A549 (cell line): ENCODE measurements at regions not wholly inside any gene's neighbourhood (a gene's known extent, or its start where the extent isn't known, plus 50 kb on each side); places are given as distances from the start of the nearest gene placed in this dataset.

Source experiments
- ATAC-seq, 2 experiments: fragments of 200-7000 bp in 1 of 2; fragments of >200 bp in 1 of 2; cut with Nextera tagmentation in 1 of 2; cut with Tn5 transposase in 1 of 2; 3 replicates each; pipeline versions ENCODE4 v1.8.0 to v1.9.1; 2018 to 2020; ENCODE audit warnings: mild to moderate bottlenecking in 1 of 2, moderate library complexity in 1 of 2
- CTCF ChIA-PET: fragments of 300-600 bp; sonication (Branson Sonifier 250); formaldehyde crosslinking; extraction: SDS; loops from one replicate; lab custom pipeline; 2021; ENCODE audit warnings: antibody characterized with exemption, inconsistent platforms; lab: Yijun Ruan, JAX
- POLR2A ChIA-PET: fragments of 350-600 bp; formaldehyde crosslinking; extraction: SDS; loops from one replicate; lab custom pipeline; 2021; ENCODE audit warnings: antibody characterized with exemption, inconsistent platforms; lab: Yijun Ruan, JAX
- DNase-seq, 2 experiments: peaks; one replicate each; pipeline versions ENCODE4 v3.0.0 to v3.0.0-alpha.2; 2011 to 2016; ENCODE audit warnings: low read depth in 1 of 2, low spot score in 1 of 2
- FAIRE-seq: peaks from 2 replicates; lab custom pipeline; 2011; peaks lifted over from hg19 to GRCh38; lab: Jason Lieb, UNC
- H3K27ac ChIP-seq, 2 experiments: fragments of >200 bp; sonication (Bioruptor Twin); formaldehyde crosslinking; 3 replicates each; pipeline ENCODE4 v1.5.1; 2016 to 2017
- H3K4me1 ChIP-seq: fragments of >200 bp; sonication (Bioruptor Twin); formaldehyde crosslinking; 3 replicates; pipeline ENCODE4 v1.6.1; 2016
- H3K4me2 ChIP-seq: fragments of >200 bp; sonication (Bioruptor Twin); formaldehyde crosslinking; 3 replicates; pipeline ENCODE4 v1.6.1; 2016
- H3K4me3 ChIP-seq: fragments of >200 bp; sonication (Bioruptor Twin); formaldehyde crosslinking; 3 replicates; pipeline ENCODE4 v1.5.1; 2016
- H3K9me3 ChIP-seq: fragments of >200 bp; sonication (Bioruptor Twin); formaldehyde crosslinking; 3 replicates; pipeline ENCODE4 v1.6.1; 2016
- BHLHE40 ChIP-seq: IDR thresholded peaks from 2 replicates; pipeline ENCODE4 v1.6.1; 2012; ENCODE audit warnings: low read depth, low read length, inconsistent platforms
- CEBPB ChIP-seq, 2 experiments: fragments of >200 bp in 1 of 2; sonication (Bioruptor Twin) in 1 of 2; formaldehyde crosslinking in 1 of 2; IDR thresholded peaks; 2 replicates each; pipeline ENCODE4 v1.6.1; 2012 to 2016
- EHF ChIP-seq: fragments of 250-450 bp; sonication (Bioruptor Pico); IDR thresholded peaks from 2 replicates; pipeline ENCODE4 v1.5.0; 2020; ENCODE audit warnings: mild to moderate bottlenecking
- FOSL2 ChIP-seq, 2 experiments: fragments of 450-650 bp in 1 of 2; fragments of >200 bp in 1 of 2; sonication (Bioruptor Twin) in 1 of 2; formaldehyde crosslinking; IDR thresholded peaks; 2 replicates each; pipeline versions ENCODE4 v1.5.0 to v1.6.1; 2016 to 2020; ENCODE audit warnings: mild to moderate bottlenecking in 1 of 2, moderate library complexity in 1 of 2
- FOXS1 ChIP-seq: fragments of 250-450 bp; sonication (Bioruptor Pico); IDR thresholded peaks from 2 replicates; pipeline ENCODE4 v1.5.0; 2020; ENCODE audit warnings: mild to moderate bottlenecking, moderate library complexity
- HDAC2 ChIP-seq: fragments of 200-600 bp; sonication (generic); IDR thresholded peaks from 2 replicates; pipeline ENCODE4 v1.6.1; 2016
- HEYL ChIP-seq: fragments of 250-450 bp; sonication (Bioruptor Pico); IDR thresholded peaks from 2 replicates; pipeline ENCODE4 v1.8.0; 2021; ENCODE audit warnings: mild to moderate bottlenecking, moderate library complexity
- HOXA7 ChIP-seq: fragments of 250-450 bp; sonication (Bioruptor Pico); IDR thresholded peaks from 2 replicates; pipeline ENCODE4 v1.5.0; 2020; ENCODE audit warnings: mild to moderate bottlenecking, moderate library complexity
- HOXB5 ChIP-seq: fragments of 250-450 bp; sonication (Bioruptor Pico); IDR thresholded peaks from 2 replicates; pipeline ENCODE4 v1.5.0; 2020; ENCODE audit warnings: mild to moderate bottlenecking, moderate library complexity
- JUNB ChIP-seq: fragments of >200 bp; sonication (Bioruptor Twin); formaldehyde crosslinking; IDR thresholded peaks from 2 replicates; pipeline ENCODE4 v1.6.1; 2016
- POLR2A ChIP-seq: IDR thresholded peaks from 2 replicates; pipeline ENCODE4 v1.6.1; 2012; ENCODE audit warnings: mild to moderate bottlenecking, low read length
- POLR2AphosphoS2 ChIP-seq: conservative IDR thresholded peaks from 2 replicates; pipeline ENCODE4 v1.6.1; 2012; ENCODE audit warnings: low read length, improper control_type of control experiment, inconsistent platforms
- TFCP2L1 ChIP-seq: fragments of 250-450 bp; sonication (Bioruptor Pico); IDR thresholded peaks from 2 replicates; pipeline ENCODE4 v1.5.0; 2021; ENCODE audit warnings: mild to moderate bottlenecking
- TP53 ChIP-seq: fragments of 250-450 bp; sonication (Bioruptor Pico); IDR thresholded peaks from 2 replicates; pipeline ENCODE4 v1.5.0; 2021; ENCODE audit warnings: mild to moderate bottlenecking, moderate library complexity
- ZC3H11A ChIP-seq: fragments of 450-650 bp; IDR thresholded peaks from 2 replicates; pipeline ENCODE4 v1.6.1; 2014; ENCODE audit warnings: antibody characterized with exemption, mild to moderate bottlenecking
- WGBS: methylation state at CpG from one replicate; pipeline ENCODE4 v1.1.6; 2017; ENCODE audit errors: missing lambda C conversion rate; 5-methylcytosine and 5-hydroxymethylcytosine counted together
- TF ChIP-seq, protein P1 (sequence below): fragments of 150-350 bp; IDR thresholded peaks from 2 replicates; pipeline ENCODE4 v1.6.1; 2014; ENCODE audit warnings: low read depth, mild to moderate bottlenecking, low read length
- TF ChIP-seq, protein P2 (sequence below): IDR thresholded peaks from 2 replicates; pipeline ENCODE4 v1.6.1; 2012
- TF ChIP-seq, protein P3 (sequence below): IDR thresholded peaks from 2 replicates; pipeline ENCODE4 v1.6.1; 2012
- TF ChIP-seq, protein P4 (sequence below): fragments of 250-450 bp; sonication (Bioruptor Pico); IDR thresholded peaks from 2 replicates; pipeline ENCODE4 v1.5.0; 2021; ENCODE audit warnings: mild to moderate bottlenecking, moderate library complexity, borderline replicate concordance
- TF ChIP-seq, protein P5 (sequence below): IDR thresholded peaks from 2 replicates; pipeline ENCODE4 v1.6.1; 2012; ENCODE audit warnings: low read depth, borderline replicate concordance
- TF ChIP-seq, protein P6 (sequence below): fragments of 450-650 bp; IDR thresholded peaks from 2 replicates; pipeline ENCODE4 v1.6.1; 2014; ENCODE audit warnings: antibody characterized with exemption

DNA sequence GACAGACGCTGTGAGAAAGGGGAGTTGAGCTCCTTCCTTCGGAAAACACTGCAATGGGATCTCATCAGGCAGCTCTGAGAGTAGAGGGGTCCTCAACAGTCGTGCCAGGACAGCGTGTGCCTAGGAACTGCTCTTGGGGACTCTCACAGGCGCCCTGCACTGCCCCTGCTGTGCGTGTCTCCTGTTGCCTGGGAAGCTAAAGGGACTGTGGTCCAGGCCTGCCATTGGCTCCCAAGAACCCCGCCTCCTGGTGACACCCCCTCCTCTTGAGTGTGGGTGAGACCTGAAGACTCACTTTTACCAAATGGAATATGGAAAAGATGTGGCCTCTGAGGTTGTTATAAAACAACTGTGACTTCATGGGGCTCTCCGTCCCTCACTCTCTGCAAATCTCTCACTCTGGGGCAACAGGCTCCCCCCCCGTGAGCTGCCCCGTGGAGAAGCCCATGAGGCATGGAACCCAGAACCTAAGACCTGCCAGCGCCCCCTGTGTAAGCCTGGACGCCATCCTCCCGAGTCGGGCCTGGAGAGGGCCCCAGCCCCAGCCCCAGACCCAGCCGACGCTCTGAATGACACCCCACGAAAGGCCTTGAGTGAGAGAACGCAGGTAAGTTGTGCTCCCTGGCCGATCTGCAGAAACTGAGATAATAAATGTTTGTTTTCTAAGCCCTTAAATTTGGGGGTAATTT is 302.7 kb downstream of the FGF9 start:
- TF ChIP-seq ZC3H11A, result no peak
- TF ChIP-seq, protein P1, sequence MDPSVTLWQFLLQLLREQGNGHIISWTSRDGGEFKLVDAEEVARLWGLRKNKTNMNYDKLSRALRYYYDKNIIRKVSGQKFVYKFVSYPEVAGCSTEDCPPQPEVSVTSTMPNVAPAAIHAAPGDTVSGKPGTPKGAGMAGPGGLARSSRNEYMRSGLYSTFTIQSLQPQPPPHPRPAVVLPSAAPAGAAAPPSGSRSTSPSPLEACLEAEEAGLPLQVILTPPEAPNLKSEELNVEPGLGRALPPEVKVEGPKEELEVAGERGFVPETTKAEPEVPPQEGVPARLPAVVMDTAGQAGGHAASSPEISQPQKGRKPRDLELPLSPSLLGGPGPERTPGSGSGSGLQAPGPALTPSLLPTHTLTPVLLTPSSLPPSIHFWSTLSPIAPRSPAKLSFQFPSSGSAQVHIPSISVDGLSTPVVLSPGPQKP, result no peak
- H3K4me1 ChIP-seq, result no peaks in the 10 kb centered on the region
- CTCF ChIA-PET, result no interaction called here
- H3K4me3 ChIP-seq, result no peak overlapping the region
- no peak overlapping the region for H3K4me2 ChIP-seq
- H3K27ac ChIP-seq, result no peak overlapping the region
- POLR2A ChIA-PET, result no interaction called here
- FAIRE-seq, result no peak
- DNase-seq, result no peak
- 45% methylated on average over 10 of the region's 19 CpGs for WGBS
- ATAC-seq, result no peak
- H3K9me3 ChIP-seq, result no peaks in the 10 kb centered on the region

DNA sequence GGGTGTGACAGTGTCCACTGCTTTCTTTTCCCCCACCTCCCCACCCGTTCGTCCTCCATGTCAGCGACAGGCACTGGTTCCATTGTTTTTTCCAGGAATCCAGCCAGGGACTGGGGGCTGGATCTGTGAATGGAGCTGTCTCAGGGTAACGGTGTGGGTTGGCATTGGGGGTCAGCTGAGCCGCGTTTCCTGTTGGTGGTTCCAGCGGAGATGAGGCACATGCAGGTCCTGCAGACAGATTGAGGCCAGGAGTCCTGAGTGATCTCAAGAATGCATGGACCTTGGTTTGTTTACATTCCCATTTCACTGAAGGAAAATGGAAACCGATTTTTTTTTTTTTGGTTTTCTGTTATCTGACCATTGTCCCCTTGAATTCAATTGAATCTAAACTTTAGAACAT is 303.9 kb downstream of the FGF9 start:
- Histone ChIP-seq H3K4me2 (no peak overlapping the region), H3K9me3 (no peaks in the 10 kb centered on the region), H3K27ac (no peak overlapping the region), H3K4me3 (no peak overlapping the region), H3K4me1 (no peaks in the 10 kb centered on the region)
- TF ChIP-seq CEBPB (IDR thresholded peaks at IDR 0.05), result no peak
- TF ChIP-seq, protein P2, sequence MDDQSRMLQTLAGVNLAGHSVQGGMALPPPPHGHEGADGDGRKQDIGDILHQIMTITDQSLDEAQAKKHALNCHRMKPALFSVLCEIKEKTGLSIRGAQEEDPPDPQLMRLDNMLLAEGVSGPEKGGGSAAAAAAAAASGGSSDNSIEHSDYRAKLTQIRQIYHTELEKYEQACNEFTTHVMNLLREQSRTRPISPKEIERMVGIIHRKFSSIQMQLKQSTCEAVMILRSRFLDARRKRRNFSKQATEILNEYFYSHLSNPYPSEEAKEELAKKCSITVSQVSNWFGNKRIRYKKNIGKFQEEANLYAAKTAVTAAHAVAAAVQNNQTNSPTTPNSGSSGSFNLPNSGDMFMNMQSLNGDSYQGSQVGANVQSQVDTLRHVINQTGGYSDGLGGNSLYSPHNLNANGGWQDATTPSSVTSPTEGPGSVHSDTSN, result no peak
- no peak for TF ChIP-seq FOSL2 (IDR thresholded peaks at IDR 0.05)
- TF ChIP-seq FOSL2 (CRISPR knock-in tag; IDR thresholded peaks at IDR 0.05), result no peak
- no peak for TF ChIP-seq BHLHE40
- TF ChIP-seq, protein P3, sequence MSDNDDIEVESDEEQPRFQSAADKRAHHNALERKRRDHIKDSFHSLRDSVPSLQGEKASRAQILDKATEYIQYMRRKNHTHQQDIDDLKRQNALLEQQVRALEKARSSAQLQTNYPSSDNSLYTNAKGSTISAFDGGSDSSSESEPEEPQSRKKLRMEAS, result no peak
- TF ChIP-seq, protein P4, sequence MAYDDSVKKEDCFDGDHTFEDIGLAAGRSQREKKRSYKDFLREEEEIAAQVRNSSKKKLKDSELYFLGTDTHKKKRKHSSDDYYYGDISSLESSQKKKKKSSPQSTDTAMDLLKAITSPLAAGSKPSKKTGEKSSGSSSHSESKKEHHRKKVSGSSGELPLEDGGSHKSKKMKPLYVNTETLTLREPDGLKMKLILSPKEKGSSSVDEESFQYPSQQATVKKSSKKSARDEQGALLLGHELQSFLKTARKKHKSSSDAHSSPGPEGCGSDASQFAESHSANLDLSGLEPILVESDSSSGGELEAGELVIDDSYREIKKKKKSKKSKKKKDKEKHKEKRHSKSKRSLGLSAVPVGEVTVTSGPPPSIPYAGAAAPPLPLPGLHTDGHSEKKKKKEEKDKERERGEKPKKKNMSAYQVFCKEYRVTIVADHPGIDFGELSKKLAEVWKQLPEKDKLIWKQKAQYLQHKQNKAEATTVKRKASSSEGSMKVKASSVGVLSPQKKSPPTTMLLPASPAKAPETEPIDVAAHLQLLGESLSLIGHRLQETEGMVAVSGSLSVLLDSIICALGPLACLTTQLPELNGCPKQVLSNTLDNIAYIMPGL (CRISPR knock-in tag), result no peak
- no peak for TF ChIP-seq TFCP2L1 (CRISPR knock-in tag)
- no peak for TF ChIP-seq TP53 (CRISPR knock-in tag)
- no peak for TF ChIP-seq POLR2AphosphoS2
- TF ChIP-seq HOXA7 (CRISPR knock-in tag), result no peak
- DNase-seq (no peak), ATAC-seq (no peak), FAIRE-seq (no peak)
- WGBS, result 34% methylated on average over 8 of the region's 8 CpGs
- ChIA-PET CTCF (no interaction called here), POLR2A (no interaction called here)

DNA sequence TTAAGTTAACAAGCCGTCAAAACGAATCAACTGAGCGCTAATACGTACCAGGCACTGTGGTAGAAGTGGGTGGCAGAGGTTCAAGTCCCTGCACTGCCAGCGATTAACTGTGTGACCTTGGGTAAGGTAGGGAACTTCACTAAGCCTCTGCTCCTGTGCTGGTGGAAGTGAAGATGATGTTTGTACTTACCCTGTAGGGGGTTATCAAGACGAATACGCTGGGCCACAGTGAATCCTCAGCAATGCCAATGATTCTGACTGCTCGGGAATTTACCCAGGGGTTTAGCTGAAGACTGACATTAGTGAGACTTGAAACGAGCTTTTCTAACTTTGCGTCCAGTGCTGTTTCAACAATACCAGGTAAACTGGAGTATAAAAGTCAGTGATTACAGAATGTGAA is 305.3 kb downstream of the FGF9 start:
- TF ChIP-seq HEYL (CRISPR knock-in tag) (no peak), EHF (CRISPR knock-in tag) (no peak), JUNB (no peak), HOXA7 (CRISPR knock-in tag) (no peak), HDAC2 (no peak), POLR2A (no peak), TP53 (CRISPR knock-in tag) (no peak), HOXB5 (CRISPR knock-in tag) (no peak), FOXS1 (no peak)
- TF ChIP-seq, protein P5, sequence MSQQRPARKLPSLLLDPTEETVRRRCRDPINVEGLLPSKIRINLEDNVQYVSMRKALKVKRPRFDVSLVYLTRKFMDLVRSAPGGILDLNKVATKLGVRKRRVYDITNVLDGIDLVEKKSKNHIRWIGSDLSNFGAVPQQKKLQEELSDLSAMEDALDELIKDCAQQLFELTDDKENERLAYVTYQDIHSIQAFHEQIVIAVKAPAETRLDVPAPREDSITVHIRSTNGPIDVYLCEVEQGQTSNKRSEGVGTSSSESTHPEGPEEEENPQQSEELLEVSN, result no peak
- TF ChIP-seq, protein P1, result no peak
- TF ChIP-seq, protein P6, sequence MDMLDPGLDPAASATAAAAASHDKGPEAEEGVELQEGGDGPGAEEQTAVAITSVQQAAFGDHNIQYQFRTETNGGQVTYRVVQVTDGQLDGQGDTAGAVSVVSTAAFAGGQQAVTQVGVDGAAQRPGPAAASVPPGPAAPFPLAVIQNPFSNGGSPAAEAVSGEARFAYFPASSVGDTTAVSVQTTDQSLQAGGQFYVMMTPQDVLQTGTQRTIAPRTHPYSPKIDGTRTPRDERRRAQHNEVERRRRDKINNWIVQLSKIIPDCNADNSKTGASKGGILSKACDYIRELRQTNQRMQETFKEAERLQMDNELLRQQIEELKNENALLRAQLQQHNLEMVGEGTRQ, result no peak
- TF ChIP-seq, protein P4 (CRISPR knock-in tag), result no peak
- TF ChIP-seq, all 56 proteins: peak for 0
- no peak for ATAC-seq
- no peak overlapping the region for H3K4me3 ChIP-seq
- no peak overlapping the region for H3K27ac ChIP-seq
- H3K4me1 ChIP-seq, result no peaks in the 10 kb centered on the region
- H3K4me2 ChIP-seq, result no peak overlapping the region
- WGBS, result 38% methylated on average over 10 of the region's 10 CpGs
- no peak for FAIRE-seq
- CTCF ChIA-PET, result no interaction called here
- no peaks in the 10 kb centered on the region for H3K9me3 ChIP-seq
- no peak for DNase-seq
- POLR2A ChIA-PET, result no interaction called here
